ENCODE measurements at regions not wholly inside any gene's neighbourhood (a gene's known extent, or its start where the extent isn't known, plus 50 kb on each side); places are given as distances from the start of the nearest gene placed in this dataset.

GRCh38 chr18:9029131-9029530, 73.4 kb upstream of the NDUFV2 start:
- no peak for TF ChIP-seq CTCF (IDR thresholded peaks at IDR 0.05)
- Histone ChIP-seq H3K36me3 (no peaks in the 10 kb centered on the region), H3K27ac (no peak overlapping the region), H3K27me3 (no peaks in the 10 kb centered on the region), H3K9me3 (no peaks in the 10 kb centered on the region), H3K4me1 (no peaks in the 10 kb centered on the region), H3K4me3 (no peak overlapping the region)
- DNase-seq (ENCODE audit: low spot score): no peak

GRCh38 chr18:9032519-9032918, 70.0 kb upstream of the NDUFV2 start:
- no peak for DNase-seq (ENCODE audit: low spot score)
- Histone ChIP-seq H3K27me3 (no peaks in the 10 kb centered on the region), H3K9me3 (no peaks in the 10 kb centered on the region), H3K36me3 (no peaks in the 10 kb centered on the region), H3K4me3 (no peak overlapping the region), H3K4me1 (no peaks in the 10 kb centered on the region), H3K27ac (no peak overlapping the region)
- TF ChIP-seq CTCF (IDR thresholded peaks at IDR 0.05): no peak

GRCh38 chr18:9038277-9038871, 64.1 kb upstream of the NDUFV2 start:
- Histone ChIP-seq H3K4me3 (no peak overlapping the region), H3K4me1 (no peaks in the 10 kb centered on the region), H3K27me3 (no peaks in the 10 kb centered on the region), H3K27ac (no peak overlapping the region), H3K36me3 (no peaks in the 10 kb centered on the region), H3K9me3 (no peaks in the 10 kb centered on the region)
- no peak for TF ChIP-seq CTCF (IDR thresholded peaks at IDR 0.05)
- no peak for DNase-seq (ENCODE audit: low spot score)

- Histone ChIP-seq H3K36me3 (no peaks in the 10 kb centered on the region), H3K9me3 (no peaks in the 10 kb centered on the region), H3K27me3 (no peaks in the 10 kb centered on the region), H3K27ac (no peak overlapping the region), H3K4me1 (no peaks in the 10 kb centered on the region), H3K4me3 (no peak overlapping the region)
- no peak for TF ChIP-seq CTCF (IDR thresholded peaks at IDR 0.05)
- no peak for DNase-seq (ENCODE audit: low spot score)
These were observed 62.9 kb upstream of the NDUFV2 start for GRCh38 chr18:9039441-9040071.

- Histone ChIP-seq H3K4me3 (no peak overlapping the region), H3K4me1 (no peaks in the 10 kb centered on the region), H3K9me3 (no peaks in the 10 kb centered on the region), H3K27me3 (no peaks in the 10 kb centered on the region), H3K36me3 (no peaks in the 10 kb centered on the region), H3K27ac (no peak overlapping the region)
- TF ChIP-seq CTCF (IDR thresholded peaks at IDR 0.05): no peak
- DNase-seq (ENCODE audit: low spot score): no peak
These were observed 59.6 kb upstream of the NDUFV2 start for GRCh38 chr18:9042766-9043481.
